Cardiac fibroblast (primary cell): ENCODE measurements at regions not wholly inside any gene's neighbourhood (a gene's known extent, or its start where the extent isn't known, plus 50 kb on each side); places are given as distances from the start of the nearest gene placed in this dataset.
A peak's percentile ranks its signal among the peaks of the same experiment; 100 is the strongest.

Source experiments
- DNase-seq, 2 donors: peaks; one replicate each; pipeline versions ENCODE4 v3.0.0 to v3.0.0-alpha.2; 2010; ENCODE audit warnings: low read depth in 2 of 2
- H3K4me3 ChIP-seq, 2 donors: replicated peaks in 1 of 2; 1 replicate in 1 of 2; 2 replicates in 1 of 2; pipeline ENCODE4 v1.5.1; 2011; ENCODE audit warnings: low read depth in 2 of 2, low read length in 2 of 2, mild to moderate bottlenecking in 2 of 2, moderate library complexity in 1 of 2
- TF ChIP-seq, protein P1 (sequence below): IDR thresholded peaks from one replicate; pipeline ENCODE4 v1.5.1; 2011; ENCODE audit warnings: low read depth, mild to moderate bottlenecking, low read length, inconsistent platforms

DNA sequence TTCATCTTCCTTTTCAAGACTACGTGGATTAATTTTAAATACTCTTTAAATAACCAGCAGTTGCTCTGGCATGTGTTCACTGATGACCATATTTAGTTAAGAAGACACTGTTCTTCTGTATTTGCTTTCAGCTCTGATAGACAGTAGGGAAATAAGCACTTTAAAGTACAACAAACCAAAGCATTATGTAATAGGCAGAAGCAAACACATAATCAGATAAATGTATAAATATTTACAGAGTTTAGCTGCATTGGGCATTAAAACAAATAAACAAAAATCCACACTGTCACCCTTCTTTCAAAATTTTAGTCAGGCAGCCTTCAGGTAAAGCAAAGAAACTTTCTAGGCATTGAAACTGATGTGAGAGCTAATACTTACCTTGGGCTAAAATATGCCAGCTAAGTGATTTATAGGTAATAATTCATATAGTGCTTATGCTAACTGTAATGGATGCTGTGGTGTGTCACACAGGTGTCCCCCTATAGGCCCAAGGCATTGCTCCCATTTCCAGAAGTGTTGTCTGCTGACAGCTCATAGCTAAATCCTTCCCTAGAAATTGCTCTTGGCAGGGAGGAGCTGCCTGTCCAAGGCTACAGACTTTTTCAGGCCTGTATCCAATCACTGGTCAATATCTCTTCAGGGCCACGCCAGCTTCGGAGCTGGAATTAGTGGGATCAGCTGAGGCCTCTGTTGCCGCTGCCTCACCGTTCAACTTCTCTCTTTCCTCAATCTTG lies 111.5 kb upstream of the CITED2 start:
- no peak overlapping the region for H3K4me3 ChIP-seq
- no peak for DNase-seq
- TF ChIP-seq, protein P1, sequence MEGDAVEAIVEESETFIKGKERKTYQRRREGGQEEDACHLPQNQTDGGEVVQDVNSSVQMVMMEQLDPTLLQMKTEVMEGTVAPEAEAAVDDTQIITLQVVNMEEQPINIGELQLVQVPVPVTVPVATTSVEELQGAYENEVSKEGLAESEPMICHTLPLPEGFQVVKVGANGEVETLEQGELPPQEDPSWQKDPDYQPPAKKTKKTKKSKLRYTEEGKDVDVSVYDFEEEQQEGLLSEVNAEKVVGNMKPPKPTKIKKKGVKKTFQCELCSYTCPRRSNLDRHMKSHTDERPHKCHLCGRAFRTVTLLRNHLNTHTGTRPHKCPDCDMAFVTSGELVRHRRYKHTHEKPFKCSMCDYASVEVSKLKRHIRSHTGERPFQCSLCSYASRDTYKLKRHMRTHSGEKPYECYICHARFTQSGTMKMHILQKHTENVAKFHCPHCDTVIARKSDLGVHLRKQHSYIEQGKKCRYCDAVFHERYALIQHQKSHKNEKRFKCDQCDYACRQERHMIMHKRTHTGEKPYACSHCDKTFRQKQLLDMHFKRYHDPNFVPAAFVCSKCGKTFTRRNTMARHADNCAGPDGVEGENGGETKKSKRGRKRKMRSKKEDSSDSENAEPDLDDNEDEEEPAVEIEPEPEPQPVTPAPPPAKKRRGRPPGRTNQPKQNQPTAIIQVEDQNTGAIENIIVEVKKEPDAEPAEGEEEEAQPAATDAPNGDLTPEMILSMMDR, result no peak

DNA sequence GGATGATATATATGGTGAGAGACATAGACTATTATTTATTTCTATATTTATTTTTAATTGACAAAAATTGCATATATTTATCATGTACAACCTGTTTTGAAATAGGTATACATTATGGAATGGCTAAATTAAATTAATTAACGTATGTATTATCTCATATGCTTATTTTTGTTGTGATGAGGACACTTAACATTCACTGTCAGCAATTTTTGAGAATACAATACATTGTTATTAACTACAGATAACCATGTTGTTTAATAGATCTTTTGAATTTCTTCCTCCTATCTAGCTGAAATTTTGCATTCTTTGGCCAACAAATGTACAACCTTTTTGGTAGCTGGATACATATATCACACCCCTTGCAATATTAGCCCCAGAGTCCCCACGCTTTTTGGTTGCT lies 110.7 kb upstream of the CITED2 start:
- no peak for DNase-seq
- TF ChIP-seq, protein P1, result no peak
- no peak overlapping the region for H3K4me3 ChIP-seq

DNA sequence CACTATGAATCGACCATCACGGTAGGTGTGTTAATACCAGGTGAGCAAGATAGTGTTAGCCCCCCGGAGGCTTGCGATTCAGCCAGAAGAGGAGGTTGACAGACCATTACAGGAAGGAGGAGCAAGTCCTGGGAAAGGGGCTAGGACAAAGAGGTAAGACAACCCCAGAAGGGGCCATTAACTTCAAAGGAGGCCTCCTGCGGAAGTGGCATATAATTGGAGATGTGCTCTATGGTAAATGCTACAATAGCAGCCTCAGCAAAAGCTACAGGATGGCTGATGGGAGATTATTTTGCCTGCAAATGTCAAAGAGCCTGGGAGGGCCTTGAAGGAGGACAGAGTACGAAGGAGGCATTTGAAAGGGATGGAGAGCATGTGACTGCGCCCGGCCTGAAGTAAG lies 108.6 kb upstream of the CITED2 start:
- TF ChIP-seq, protein P1, result no peak
- no peak overlapping the region for H3K4me3 ChIP-seq
- DNase-seq, result no peak

DNA sequence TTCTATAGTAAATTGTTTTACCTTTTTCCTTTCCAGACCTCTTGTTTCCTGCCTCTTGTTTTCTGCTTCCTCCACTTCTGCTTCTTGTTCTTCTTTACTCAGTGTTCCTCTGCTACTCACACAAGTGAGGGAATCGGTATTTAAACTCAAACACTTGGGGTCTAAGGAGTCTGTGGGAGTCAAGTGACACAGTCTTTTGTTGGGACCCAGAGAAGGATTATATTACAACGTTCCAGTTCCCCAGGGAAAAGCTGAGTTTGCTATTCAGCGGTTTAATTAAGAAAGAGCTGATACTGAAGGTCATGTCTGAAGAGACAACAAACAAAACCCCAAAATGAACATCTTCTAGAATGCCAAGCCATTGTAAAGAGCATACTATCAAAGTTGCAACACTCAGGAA lies 107.8 kb upstream of the CITED2 start:
- H3K4me3 ChIP-seq, result no peak overlapping the region
- DNase-seq, result peak; percentile 18 to 20
- TF ChIP-seq, protein P1, result no peak

DNA sequence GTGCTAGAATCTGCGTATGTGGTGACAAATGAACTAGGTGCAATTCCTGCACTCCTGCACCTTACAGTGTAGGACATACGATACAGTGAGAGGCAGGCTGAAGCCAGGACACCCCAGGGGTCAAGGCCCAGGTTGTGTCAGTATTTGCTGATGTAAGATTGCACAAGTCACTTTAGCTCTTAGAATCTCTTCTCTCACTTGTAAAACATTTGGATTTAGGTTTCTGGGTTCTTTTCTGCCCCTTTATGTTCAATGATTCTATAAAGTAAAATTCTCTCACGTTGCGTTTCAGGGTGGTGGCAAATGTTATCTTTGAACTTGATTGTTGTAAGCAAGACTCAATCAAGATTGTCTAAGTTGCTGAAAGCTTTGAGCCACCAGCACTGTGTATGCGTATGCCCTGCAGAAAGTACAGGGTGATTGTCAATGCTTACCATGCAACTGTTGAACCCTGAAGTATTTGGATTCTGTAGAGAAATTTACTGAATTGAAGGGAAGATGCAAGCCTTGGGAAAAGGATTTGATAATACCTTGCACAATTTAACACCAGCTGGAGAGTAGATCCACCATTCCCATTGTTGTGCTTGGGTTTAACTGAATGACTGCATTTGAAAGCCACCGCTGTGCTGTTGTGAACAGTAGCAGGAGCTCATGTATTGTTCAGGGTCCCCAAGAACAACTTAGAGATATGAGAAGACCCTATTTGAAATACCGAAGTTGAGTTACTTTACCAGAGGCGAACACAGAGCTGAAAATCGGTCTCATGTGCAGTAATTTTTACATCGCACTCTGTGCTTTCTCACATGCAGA lies 106.1 kb upstream of the CITED2 start:
- TF ChIP-seq, protein P1, result no peak
- DNase-seq, result no peak
- no peak overlapping the region for H3K4me3 ChIP-seq

DNA sequence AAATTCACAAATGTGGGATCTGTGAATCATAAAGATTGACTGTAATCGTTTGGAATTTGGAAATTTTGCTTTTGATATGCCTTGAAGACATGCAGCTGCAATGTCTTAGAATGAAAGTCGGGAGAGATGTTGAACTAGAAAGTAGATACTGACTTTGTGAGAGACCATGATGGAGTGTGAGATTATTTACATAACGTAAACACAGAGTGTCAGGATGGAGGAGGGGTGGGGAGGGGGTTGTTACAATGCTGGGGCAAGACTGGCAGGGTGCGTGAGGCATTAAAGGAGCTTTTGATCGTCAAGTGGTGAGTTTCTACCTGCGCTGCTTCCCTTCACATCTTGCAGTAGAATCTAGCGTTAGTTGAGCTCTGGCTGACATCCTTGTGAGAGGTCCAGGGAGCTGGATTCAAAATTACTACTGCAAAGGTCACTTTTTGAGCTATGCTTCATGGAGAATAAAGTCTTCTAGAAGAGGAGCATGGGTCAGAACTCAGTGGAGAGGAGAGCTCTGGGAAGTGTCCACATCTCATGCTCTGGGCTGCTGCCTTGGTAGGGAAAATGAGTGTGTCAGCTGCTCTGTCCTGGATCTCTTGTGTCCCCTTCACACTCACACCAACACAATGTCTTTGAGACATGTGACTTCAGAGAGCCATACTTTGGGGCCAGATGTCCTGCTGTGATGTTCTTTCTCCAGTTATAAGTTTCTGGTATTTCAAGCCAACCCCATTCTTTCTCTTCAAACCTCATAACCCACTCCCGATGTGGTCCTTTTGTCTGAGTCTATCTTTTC lies 105.2 kb upstream of the CITED2 start:
- TF ChIP-seq, protein P1, result no peak
- DNase-seq, result no peak
- H3K4me3 ChIP-seq, result no peak overlapping the region
